Panc1 (cell line): ENCODE measurements at regions not wholly inside any gene's neighbourhood (a gene's known extent, or its start where the extent isn't known, plus 50 kb on each side); places are given as distances from the start of the nearest gene placed in this dataset.
"Not testable (repeated sequence)": the region's sequence is repeated elsewhere in the genome, so short reads cannot be mapped to it uniquely, and the experiment has no call there.

ENCODE experiments used
- ATAC-seq: fragments of 200-7000 bp; cut with Tn5 transposase; 2 replicates; pipeline ENCODE4 v1.9.1; 2020; ENCODE audit warnings: mild to moderate bottlenecking, moderate library complexity
- BruUV-seq: library from RNA; stranded (reverse); fragments of 400-500 nt; replicated peaks from 2 replicates; lab custom pipeline; 2021; lab: Mats Ljungman, UMichigan
- CTCF ChIA-PET: fragments of 300-600 bp; sonication (Branson Sonifier 250); formaldehyde crosslinking; loops from one replicate; lab custom pipeline; 2022; ENCODE audit warnings: antibody characterized with exemption; lab: Charles Lee
- POLR2A ChIA-PET: fragments of 300-600 bp; sonication (Branson Sonifier 250); formaldehyde crosslinking; loops from one replicate; lab custom pipeline; 2022; ENCODE audit warnings: antibody characterized with exemption; lab: Charles Lee
- DNase-seq: peaks from one replicate; pipeline ENCODE4 v3.0.0-alpha.2; 2010; ENCODE audit warnings: low read depth, low spot score
- H3K27ac ChIP-seq: 2 replicates; pipeline ENCODE4 v1.5.1; 2011; ENCODE audit warnings: mild to moderate bottlenecking, low read length, inconsistent platforms
- H3K27me3 ChIP-seq: fragments of 200-500 bp; sonication (Bioruptor generic); 2 replicates; pipeline ENCODE4 v1.6.0; 2014; ENCODE audit warnings: low read length, inconsistent platforms; ENCODE audit not compliant: control insufficient read depth, insufficient read depth
- H3K36me3 ChIP-seq: fragments of 200-500 bp; sonication (Bioruptor generic); 2 replicates; pipeline ENCODE4 v1.5.1; 2014; ENCODE audit warnings: inconsistent platforms, mild to moderate bottlenecking, low read length, moderate library complexity; ENCODE audit not compliant: control insufficient read depth, insufficient read depth
- H3K4me1 ChIP-seq: 2 replicates; pipeline ENCODE4 v1.5.1; 2011; ENCODE audit warnings: inconsistent platforms, mild to moderate bottlenecking, low read length, moderate library complexity; ENCODE audit not compliant: control insufficient read depth, insufficient read depth
- H3K4me3 ChIP-seq, 2 experiments: 2 replicates each; pipeline ENCODE4 v1.5.1; 2011 to 2012; ENCODE audit warnings: low read depth in 2 of 2, low read length in 2 of 2, mild to moderate bottlenecking in 2 of 2, inconsistent platforms in 1 of 2, moderate library complexity in 1 of 2
- H3K9me3 ChIP-seq: fragments of 200-500 bp; sonication (Bioruptor generic); 2 replicates; pipeline ENCODE4 v1.5.1; 2014; ENCODE audit warnings: low read depth, mild to moderate bottlenecking, inconsistent platforms, low read length, moderate library complexity; ENCODE audit not compliant: control insufficient read depth, insufficient read depth
- in situ Hi-C: cut with HindIII; loops from 2 replicates; pipeline ENCODE4 v1.10.0; 2016; ENCODE audit warnings: low sequenced_read_pairs, low pct_unique_long_range_greater_than_20kb
- intact Hi-C: fragments of 100-400 bp; cut with micrococcal nuclease; formaldehyde crosslinking; loops from one replicate; pipeline ENCODE4 v1.10.0; 2022; ENCODE audit not compliant: unreplicated experiment

DNA sequence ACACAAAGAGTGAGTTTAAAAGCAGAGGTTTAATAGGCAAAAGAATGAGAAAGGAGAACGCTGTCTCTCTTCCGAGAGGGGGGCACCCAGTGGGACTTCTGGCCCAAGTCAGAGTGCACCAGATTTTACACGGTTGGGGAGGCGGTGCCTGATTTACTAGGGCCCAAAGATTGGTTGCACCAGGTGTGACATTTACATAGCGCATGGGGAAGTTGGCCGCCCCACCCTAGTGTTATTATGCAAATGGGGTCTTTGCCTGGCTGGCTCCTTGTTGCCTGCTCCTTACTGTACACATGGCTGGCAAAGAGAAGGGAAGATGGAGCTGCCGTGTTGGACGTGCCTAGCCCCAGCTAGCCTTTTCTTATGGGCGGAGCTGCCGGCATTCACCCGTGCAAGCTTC is 115.9 kb downstream of the NPIPA5 start:
- DNase-seq, CTCF ChIA-PET, intact Hi-C loops, H3K27me3 ChIP-seq, ATAC-seq, H3K4me3 ChIP-seq, in situ Hi-C loops, H3K36me3 ChIP-seq, H3K9me3 ChIP-seq, H3K4me1 ChIP-seq, POLR2A ChIA-PET, BruUV-seq, H3K27ac ChIP-seq: not testable (repeated sequence)

DNA sequence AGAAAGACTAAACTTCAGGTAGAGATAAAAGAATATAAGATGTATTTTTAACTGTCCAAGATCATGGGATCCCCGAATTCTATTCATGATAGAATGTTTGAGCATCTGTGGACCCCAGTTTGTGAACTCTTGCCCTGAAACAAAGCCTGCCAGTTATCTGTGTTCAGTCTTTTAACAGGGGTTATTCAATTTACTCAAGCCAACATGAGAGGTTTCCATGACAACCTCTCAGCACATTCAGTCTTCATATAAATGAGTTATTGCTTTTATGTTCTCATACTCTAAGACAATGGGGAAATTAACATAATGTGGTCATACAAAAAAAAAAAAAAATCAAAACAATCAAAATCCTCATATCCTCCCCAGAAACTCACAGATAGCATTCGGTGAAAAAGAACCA is 130.1 kb downstream of the NPIPA5 start:
- intact Hi-C loops, CTCF ChIA-PET, H3K4me3 ChIP-seq, H3K27me3 ChIP-seq, H3K9me3 ChIP-seq, ATAC-seq, H3K27ac ChIP-seq, POLR2A ChIA-PET, H3K36me3 ChIP-seq, DNase-seq, BruUV-seq, in situ Hi-C loops, H3K4me1 ChIP-seq: not testable (repeated sequence)

- H3K9me3 ChIP-seq, in situ Hi-C loops, POLR2A ChIA-PET, DNase-seq, H3K36me3 ChIP-seq, H3K4me1 ChIP-seq, H3K4me3 ChIP-seq, H3K27ac ChIP-seq, BruUV-seq, CTCF ChIA-PET, intact Hi-C loops, H3K27me3 ChIP-seq, ATAC-seq: not testable (repeated sequence)
These were observed 141.3 kb downstream of the NPIPA5 start for GRCh38 chr16:15236674-15237323.

DNA sequence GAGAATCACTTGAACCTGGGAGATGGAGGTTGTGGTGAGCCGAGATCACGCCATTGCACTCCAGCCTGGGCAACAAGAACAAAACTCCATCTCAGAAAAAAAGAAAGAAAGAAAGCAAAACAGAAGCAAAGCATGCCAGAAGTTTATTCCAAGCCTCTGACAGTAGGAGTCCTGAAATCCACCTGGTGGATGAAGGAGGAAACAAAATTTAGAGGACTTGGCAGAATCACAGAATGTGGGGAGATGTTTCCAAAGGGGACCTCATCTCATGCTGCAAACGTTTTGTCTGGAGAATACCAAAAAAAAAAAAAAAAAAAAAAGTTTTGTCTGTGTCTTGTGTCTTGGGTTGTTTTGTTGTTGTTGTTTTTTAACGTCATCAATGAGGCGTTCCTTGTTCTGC is 141.1 kb upstream of the RRN3 start:
- intact Hi-C loops, POLR2A ChIA-PET, H3K27me3 ChIP-seq, H3K4me3 ChIP-seq, H3K36me3 ChIP-seq, H3K9me3 ChIP-seq, H3K4me1 ChIP-seq, CTCF ChIA-PET, in situ Hi-C loops, BruUV-seq, H3K27ac ChIP-seq, DNase-seq, ATAC-seq: not testable (repeated sequence)

GRCh38 chr16:15234702-15235101 is 140.6 kb upstream of the RRN3 start:
- in situ Hi-C loops, H3K27me3 ChIP-seq, H3K36me3 ChIP-seq, H3K27ac ChIP-seq, H3K4me1 ChIP-seq, ATAC-seq, intact Hi-C loops, BruUV-seq, POLR2A ChIA-PET, H3K4me3 ChIP-seq, DNase-seq, CTCF ChIA-PET, H3K9me3 ChIP-seq: not testable (repeated sequence)

GRCh38 chr16:15230432-15230831 is 136.4 kb upstream of the RRN3 start:
- H3K9me3 ChIP-seq, H3K27me3 ChIP-seq, H3K36me3 ChIP-seq, POLR2A ChIA-PET, H3K4me1 ChIP-seq, CTCF ChIA-PET, H3K4me3 ChIP-seq, in situ Hi-C loops, intact Hi-C loops, BruUV-seq, ATAC-seq, DNase-seq, H3K27ac ChIP-seq: not testable (repeated sequence)

DNA sequence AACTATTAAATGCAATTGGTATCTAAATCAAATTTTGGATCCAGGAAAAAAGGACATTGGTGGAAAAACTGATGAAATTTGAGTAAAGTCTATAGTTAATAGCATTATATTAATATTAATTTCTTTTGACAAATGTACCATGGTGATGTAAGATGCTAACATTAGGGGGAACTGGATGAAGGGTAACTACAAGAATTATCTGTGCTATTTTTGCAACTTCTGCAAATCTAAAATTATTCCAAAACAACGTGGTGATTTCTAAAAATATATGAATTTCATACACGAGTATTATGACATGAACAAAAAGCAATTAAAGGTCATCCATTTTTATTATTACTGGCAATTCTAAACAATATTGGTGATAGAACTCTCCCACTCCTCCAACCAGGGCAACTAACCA is 135.6 kb upstream of the RRN3 start:
- H3K9me3 ChIP-seq, in situ Hi-C loops, BruUV-seq, DNase-seq, ATAC-seq, H3K27me3 ChIP-seq, H3K4me3 ChIP-seq, intact Hi-C loops, H3K36me3 ChIP-seq, CTCF ChIA-PET, H3K27ac ChIP-seq, H3K4me1 ChIP-seq, POLR2A ChIA-PET: not testable (repeated sequence)
